GM19238 (cell line): ENCODE measurements at regions not wholly inside any gene's neighbourhood (a gene's known extent, or its start where the extent isn't known, plus 50 kb on each side); places are given as distances from the start of the nearest gene placed in this dataset.
"Not testable (repeated sequence)": the region's sequence is repeated elsewhere in the genome, so short reads cannot be mapped to it uniquely, and the experiment has no call there.

Experiments used
- DNase-seq: peaks from one replicate; pipeline ENCODE4 v3.0.0; 2011; ENCODE audit warnings: low spot score; ENCODE audit not compliant: insufficient read length

- DNase-seq: no peak
These were observed 551.8 kb downstream of the CETN3 start for GRCh38 chr5:89857790-89858189.

- DNase-seq: no peak
These were observed 554.1 kb downstream of the CETN3 start for GRCh38 chr5:89855417-89855816.

- no peak for DNase-seq
These were observed 557.6 kb downstream of the CETN3 start for GRCh38 chr5:89851911-89852310.

- no peak for DNase-seq
These were observed 559.1 kb downstream of the CETN3 start for GRCh38 chr5:89850513-89850865.

- DNase-seq: no peak
These were observed 559.6 kb downstream of the CETN3 start for GRCh38 chr5:89849830-89850512.

- DNase-seq: no peak
These were observed 561.8 kb downstream of the CETN3 start for GRCh38 chr5:89847743-89848142.

- DNase-seq: no peak
These were observed 565.0 kb downstream of the CETN3 start for GRCh38 chr5:89844548-89844947.

- DNase-seq: no peak
These were observed 567.0 kb downstream of the CETN3 start for GRCh38 chr5:89842531-89842930.

GRCh38 chr5:89840906-89841305 is 568.6 kb downstream of the CETN3 start:
- DNase-seq: no peak

- no peak for DNase-seq
These were observed 578.9 kb downstream of the CETN3 start for GRCh38 chr5:89830691-89831090.

GRCh38 chr5:89827960-89828359 is 581.6 kb downstream of the CETN3 start:
- DNase-seq: no peak

GRCh38 chr5:89827359-89827758 is 582.2 kb downstream of the CETN3 start:
- no peak for DNase-seq

GRCh38 chr5:89826938-89827337 is 582.6 kb downstream of the CETN3 start:
- no peak for DNase-seq

GRCh38 chr5:89823046-89823445 is 586.5 kb downstream of the CETN3 start:
- no peak for DNase-seq

GRCh38 chr5:89817841-89818240 is 591.7 kb downstream of the CETN3 start:
- DNase-seq: no peak

- DNase-seq: no peak
These were observed 593.5 kb downstream of the CETN3 start for GRCh38 chr5:89816038-89816437.

GRCh38 chr5:89800735-89801134 is 608.8 kb downstream of the CETN3 start:
- not testable (repeated sequence) for DNase-seq

GRCh38 chr5:89794504-89794903 is 615.1 kb downstream of the CETN3 start:
- not testable (repeated sequence) for DNase-seq

- not testable (repeated sequence) for DNase-seq
These were observed 629.8 kb downstream of the CETN3 start for GRCh38 chr5:89779734-89780133.

GRCh38 chr5:89777758-89778157 is 631.8 kb downstream of the CETN3 start:
- DNase-seq: no peak

GRCh38 chr5:89769975-89770374 is 639.6 kb downstream of the CETN3 start:
- DNase-seq: no peak

GRCh38 chr5:89759802-89760201 is 649.8 kb downstream of the CETN3 start:
- no peak for DNase-seq

GRCh38 chr5:89758146-89758545 is 651.4 kb downstream of the CETN3 start:
- DNase-seq: no peak

GRCh38 chr5:89756955-89757354 is 652.6 kb downstream of the CETN3 start:
- DNase-seq: no peak
